ENCODE measurements at regions not wholly inside any gene's neighbourhood (a gene's known extent, or its start where the extent isn't known, plus 50 kb on each side); places are given as distances from the start of the nearest gene placed in this dataset.

DNA sequence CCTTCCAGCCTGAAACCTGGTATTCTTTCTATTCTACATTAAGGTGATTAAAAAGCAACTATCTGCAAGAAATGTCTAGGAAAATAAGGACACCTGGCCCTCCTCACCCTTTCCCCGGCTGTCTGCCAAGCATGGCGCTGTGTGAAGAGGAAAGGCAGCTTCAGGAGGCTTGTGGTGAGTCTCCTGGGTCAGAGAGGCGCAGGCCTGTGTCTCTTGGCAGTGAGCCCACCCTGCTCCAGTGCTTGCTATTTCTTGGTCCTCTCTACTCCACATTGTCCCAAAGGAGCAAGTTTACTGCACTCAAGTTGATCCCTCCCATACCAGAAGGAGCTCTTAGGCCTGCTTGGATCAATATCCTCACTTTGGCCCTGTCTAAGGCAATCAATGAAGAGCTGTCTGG, 520.7 kb upstream of the B3GAT1 start:
- no peaks in the 10 kb centered on the region for H3K27me3 ChIP-seq (ENCODE audit: control insufficient read depth, insufficient read depth, low read length)
- H3K36me3 ChIP-seq (ENCODE audit: control insufficient read depth, insufficient read depth, low read length), result no peaks in the 10 kb centered on the region
- H3K4me1 ChIP-seq (ENCODE audit: control insufficient read depth, extremely low read depth, insufficient read depth, low read length), result no peaks in the 10 kb centered on the region
- H3K27ac ChIP-seq (ENCODE audit: insufficient read depth, low read length), result no peak overlapping the region
- H3K4me2 ChIP-seq (ENCODE audit: extremely low read depth, insufficient read depth, low read length), result no peak overlapping the region
- H3K4me3 ChIP-seq (replicated peaks in 1 of 4; ENCODE audit: control extremely low read depth in 1 of 4, insufficient read depth in 1 of 4, low read depth in 3 of 4, low read length in 4 of 4), result no peak overlapping the region
- no peak overlapping the region for H2AFZ ChIP-seq (ENCODE audit: low read length)
- TF ChIP-seq EZH2 (IDR thresholded peaks at IDR 0.05; ENCODE audit: low read length, missing control alignments) (no peak), CTCF (conservative IDR thresholded peaks at IDR 0.05 in 1 of 2, IDR thresholded peaks at IDR 0.05 in 1 of 2; ENCODE audit: low read depth in 1 of 2, low read length in 2 of 2) (no peak)
- H3K79me2 ChIP-seq (ENCODE audit: control insufficient read depth, insufficient read depth, low read length), result no peaks in the 10 kb centered on the region
- H3K9ac ChIP-seq (ENCODE audit: insufficient read depth, low read length), result no peak overlapping the region
- H4K20me1 ChIP-seq (ENCODE audit: control insufficient read depth, extremely low read depth, insufficient read depth, low read length), result no peaks in the 10 kb centered on the region
- no peaks in the 10 kb centered on the region for H3K9me3 ChIP-seq (ENCODE audit: control insufficient read depth, insufficient read depth, low read depth, low read length)
- DNase-seq (ENCODE audit: low read depth in 2 of 2), result no peak

- no peaks in the 10 kb centered on the region for H3K79me2 ChIP-seq (ENCODE audit: control insufficient read depth, insufficient read depth, low read length)
- H3K4me2 ChIP-seq (ENCODE audit: extremely low read depth, insufficient read depth, low read length), result no peak overlapping the region
- H2AFZ ChIP-seq (ENCODE audit: low read length), result no peak overlapping the region
- no peaks in the 10 kb centered on the region for H3K27me3 ChIP-seq (ENCODE audit: control insufficient read depth, insufficient read depth, low read length)
- TF ChIP-seq CTCF (conservative IDR thresholded peaks at IDR 0.05 in 1 of 2, IDR thresholded peaks at IDR 0.05 in 1 of 2; ENCODE audit: low read depth in 1 of 2, low read length in 2 of 2) (no peak), EZH2 (IDR thresholded peaks at IDR 0.05; ENCODE audit: low read length, missing control alignments) (no peak)
- no peak overlapping the region for H3K4me3 ChIP-seq (replicated peaks in 1 of 4; ENCODE audit: control extremely low read depth in 1 of 4, insufficient read depth in 1 of 4, low read depth in 3 of 4, low read length in 4 of 4)
- DNase-seq (ENCODE audit: low read depth in 2 of 2), result no peak
- H3K4me1 ChIP-seq (ENCODE audit: control insufficient read depth, extremely low read depth, insufficient read depth, low read length), result no peaks in the 10 kb centered on the region
- H3K27ac ChIP-seq (ENCODE audit: insufficient read depth, low read length), result no peak overlapping the region
- H3K9me3 ChIP-seq (ENCODE audit: control insufficient read depth, insufficient read depth, low read depth, low read length), result no peaks in the 10 kb centered on the region
- no peaks in the 10 kb centered on the region for H3K36me3 ChIP-seq (ENCODE audit: control insufficient read depth, insufficient read depth, low read length)
- no peaks in the 10 kb centered on the region for H4K20me1 ChIP-seq (ENCODE audit: control insufficient read depth, extremely low read depth, insufficient read depth, low read length)
- H3K9ac ChIP-seq (ENCODE audit: insufficient read depth, low read length), result no peak overlapping the region
Measured at GRCh38 chr11:134925432-134925831, 513.4 kb upstream of the B3GAT1 start.

- TF ChIP-seq EZH2 (IDR thresholded peaks at IDR 0.05; ENCODE audit: low read length, missing control alignments) (no peak), CTCF (conservative IDR thresholded peaks at IDR 0.05 in 1 of 2, IDR thresholded peaks at IDR 0.05 in 1 of 2; ENCODE audit: low read depth in 1 of 2, low read length in 2 of 2) (no peak)
- no peak overlapping the region for H2AFZ ChIP-seq (ENCODE audit: low read length)
- DNase-seq (ENCODE audit: low read depth in 2 of 2), result no peak
Measured at GRCh38 chr11:134923441-134923840, 511.4 kb upstream of the B3GAT1 start.

More at GRCh38 chr11:134923441-134923840, 511.4 kb upstream of the B3GAT1 start:
- H3K9me3 ChIP-seq (ENCODE audit: control insufficient read depth, insufficient read depth, low read depth, low read length), result no peaks in the 10 kb centered on the region
- no peak overlapping the region for H3K4me3 ChIP-seq (replicated peaks in 1 of 4; ENCODE audit: control extremely low read depth in 1 of 4, insufficient read depth in 1 of 4, low read depth in 3 of 4, low read length in 4 of 4)
- no peaks in the 10 kb centered on the region for H3K4me1 ChIP-seq (ENCODE audit: control insufficient read depth, extremely low read depth, insufficient read depth, low read length)
- H3K36me3 ChIP-seq (ENCODE audit: control insufficient read depth, insufficient read depth, low read length), result no peaks in the 10 kb centered on the region
- H3K79me2 ChIP-seq (ENCODE audit: control insufficient read depth, insufficient read depth, low read length), result no peaks in the 10 kb centered on the region
- no peak overlapping the region for H3K27ac ChIP-seq (ENCODE audit: insufficient read depth, low read length)
- H3K27me3 ChIP-seq (ENCODE audit: control insufficient read depth, insufficient read depth, low read length), result no peaks in the 10 kb centered on the region
- no peak overlapping the region for H3K9ac ChIP-seq (ENCODE audit: insufficient read depth, low read length)
- H4K20me1 ChIP-seq (ENCODE audit: control insufficient read depth, extremely low read depth, insufficient read depth, low read length), result no peaks in the 10 kb centered on the region
- H3K4me2 ChIP-seq (ENCODE audit: extremely low read depth, insufficient read depth, low read length), result no peak overlapping the region
